Cortex of kidney (tissue), 1 donor: ENCODE measurements at regions not wholly inside any gene's neighbourhood (a gene's known extent, or its start where the extent isn't known, plus 50 kb on each side); places are given as distances from the start of the nearest gene placed in this dataset.
"Not testable (repeated sequence)": the region's sequence is repeated elsewhere in the genome, so short reads cannot be mapped to it uniquely, and the experiment has no call there.

Experiments used
- DNase-seq: peaks from one replicate; lab custom pipeline; 2025; lab: John Stamatoyannopoulos, UW

- DNase-seq: no peak
Measured at GRCh38 chr21:15434163-15434905, 295.4 kb upstream of the USP25 start.

DNA sequence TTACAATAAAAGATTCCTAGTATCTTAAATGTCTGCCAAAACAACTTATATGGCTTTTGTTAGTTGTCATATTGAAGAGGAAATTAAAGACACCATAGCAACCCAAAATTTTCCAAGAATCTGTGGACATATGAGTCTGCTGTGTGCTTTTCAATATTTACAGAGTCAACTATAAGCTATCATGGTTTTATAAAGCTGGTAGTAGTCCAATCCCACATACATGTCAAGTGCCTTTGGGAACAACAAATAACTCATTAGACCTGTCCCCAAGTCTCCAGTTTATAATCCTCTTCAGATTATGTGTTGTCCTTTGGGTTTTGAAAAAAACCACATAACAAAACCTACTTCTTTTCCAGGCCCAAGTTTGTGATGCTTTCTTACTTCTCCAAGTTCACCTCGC, 293.8 kb upstream of the USP25 start:
- no peak for DNase-seq

DNA sequence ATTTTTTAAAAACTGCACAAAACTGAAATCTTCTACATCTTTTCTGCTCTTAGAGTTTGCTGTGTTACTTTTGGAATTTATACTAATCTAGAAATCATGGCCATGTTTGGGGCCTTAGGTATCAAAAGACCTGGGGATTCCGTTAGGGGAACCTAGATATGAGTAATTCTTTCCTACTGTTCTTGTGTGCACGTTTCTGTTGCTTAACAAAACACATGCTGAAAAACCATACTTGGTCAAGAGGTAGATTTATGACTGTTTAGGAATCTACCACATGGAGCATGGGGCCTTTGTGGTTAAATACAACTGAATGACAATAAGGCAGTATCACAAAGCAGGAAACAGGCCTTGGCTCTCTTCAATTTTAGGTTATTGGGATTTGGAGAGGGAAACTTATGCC, 291.9 kb upstream of the USP25 start:
- DNase-seq: no peak

DNA sequence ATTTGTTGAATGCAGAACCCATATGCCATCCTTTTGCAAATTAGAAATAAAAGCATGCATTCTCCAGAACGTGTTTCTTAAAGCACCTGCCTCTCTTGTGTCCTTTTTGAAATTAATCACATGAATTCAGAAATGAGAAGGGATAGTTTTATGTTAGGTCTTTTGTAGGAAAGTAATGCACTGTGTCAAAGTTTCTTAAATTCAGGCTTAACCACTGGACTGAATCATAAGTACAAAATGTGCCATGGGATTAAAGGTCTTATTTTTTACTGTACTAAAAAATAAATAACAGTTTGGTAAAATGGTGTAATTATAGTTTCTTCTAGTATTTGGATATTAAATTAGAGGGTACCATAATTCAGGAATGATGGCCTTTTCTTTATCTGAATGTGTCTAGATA, 290.1 kb upstream of the USP25 start:
- DNase-seq: no peak

DNA sequence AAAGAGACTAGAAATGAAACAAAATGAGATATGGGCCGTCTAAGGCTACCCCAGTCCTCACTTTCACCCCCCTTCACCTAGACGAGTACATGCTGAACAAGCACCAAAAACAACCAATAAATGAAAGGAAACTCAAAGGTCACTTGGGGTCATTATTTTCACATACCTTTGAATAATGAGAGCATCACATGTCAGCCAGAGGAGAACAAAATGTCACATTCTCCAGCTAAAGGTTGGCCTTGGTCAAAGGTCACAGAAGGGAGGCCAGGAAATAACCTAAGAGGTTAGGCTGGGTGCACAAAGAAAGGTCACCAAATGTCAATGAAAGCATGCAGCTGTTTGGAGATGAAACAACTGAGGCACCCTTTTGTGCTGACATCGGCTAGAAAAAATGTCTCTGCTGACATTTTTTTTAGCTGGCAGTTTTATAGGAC, 288.7 kb upstream of the USP25 start:
- DNase-seq: no peak

DNA sequence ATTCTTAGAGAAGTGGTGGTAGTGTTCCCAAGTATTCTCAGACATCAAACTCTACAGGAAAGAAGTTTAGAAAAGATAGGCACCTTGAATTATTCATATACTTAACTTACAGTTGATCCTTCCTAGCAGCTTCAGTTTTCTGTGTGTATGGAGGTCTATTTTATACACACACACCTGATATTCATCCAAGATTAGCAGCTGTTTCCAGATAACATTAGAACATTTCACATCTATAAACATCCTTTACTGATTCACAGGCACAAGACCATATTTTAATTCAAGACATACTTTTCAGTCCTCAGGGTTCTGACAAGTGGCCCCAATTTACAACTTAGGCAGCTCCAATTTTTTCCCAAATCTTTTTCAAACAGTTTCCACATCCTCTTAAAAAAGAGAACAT, 287.8 kb upstream of the USP25 start:
- no peak for DNase-seq

- no peak for DNase-seq
Measured at GRCh38 chr21:15442743-15443469, 286.9 kb upstream of the USP25 start.

GRCh38 chr21:15443740-15444117, 286.1 kb upstream of the USP25 start:
- DNase-seq: no peak

DNA sequence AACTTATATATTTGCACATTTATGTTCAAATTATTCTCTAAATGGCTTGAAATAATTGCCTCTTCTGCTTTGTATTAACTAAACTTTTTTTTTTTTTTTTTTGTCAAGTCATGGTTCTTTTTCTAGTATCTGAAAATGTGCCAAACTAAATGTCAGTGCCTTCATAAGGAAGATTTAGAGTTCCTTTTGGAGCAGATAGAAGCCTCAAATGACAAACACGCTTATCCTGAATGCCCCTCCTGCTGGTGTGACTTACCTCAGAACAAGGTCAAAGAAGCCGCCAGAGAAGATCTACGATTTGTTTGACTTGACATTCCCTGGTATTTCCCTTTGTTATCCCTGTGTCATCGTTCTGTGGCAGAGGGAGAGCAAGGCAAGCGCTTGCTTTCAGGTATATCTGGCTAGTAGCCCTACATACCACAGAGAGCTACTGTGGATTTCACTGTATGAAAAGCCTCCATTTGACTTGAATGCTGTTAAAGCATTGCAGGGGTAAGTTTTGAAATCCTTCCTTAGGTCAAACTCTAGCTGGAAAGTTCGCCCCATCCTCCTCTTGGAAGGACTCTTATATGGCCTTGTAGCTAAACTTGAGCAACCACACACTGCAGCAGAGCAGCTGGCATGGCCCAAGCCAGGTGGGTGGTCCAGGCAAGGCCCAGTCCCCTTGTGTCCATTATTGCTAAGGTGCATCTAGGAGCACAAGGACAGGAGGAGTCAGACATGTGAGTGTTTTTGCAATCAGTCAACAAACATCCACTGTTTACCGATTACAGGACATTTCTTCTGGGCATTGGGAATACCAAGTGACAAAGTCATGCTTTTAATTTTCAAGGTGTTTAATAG, 285.4 kb upstream of the USP25 start:
- no peak for DNase-seq

DNA sequence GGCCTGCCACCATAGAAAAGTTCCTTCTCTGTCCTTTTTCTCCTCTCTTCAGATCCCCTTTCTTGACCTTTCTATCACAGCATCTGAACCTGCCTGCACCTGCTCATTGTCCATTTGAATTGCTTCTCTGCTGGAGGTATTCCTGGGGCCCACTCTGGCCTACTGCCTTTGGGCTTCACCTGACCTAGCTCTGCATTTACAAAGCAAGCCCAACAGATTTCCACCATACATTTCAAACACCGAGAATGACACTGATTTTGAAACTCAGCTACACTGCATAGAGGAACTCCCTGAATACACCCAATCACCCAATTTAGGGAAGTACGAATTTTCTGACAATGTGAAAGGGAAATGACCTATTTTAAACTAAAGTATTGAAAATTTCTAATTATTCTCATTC, 284.5 kb upstream of the USP25 start:
- DNase-seq: no peak

- DNase-seq: no peak
Measured at GRCh38 chr21:15446223-15446622, 283.6 kb upstream of the USP25 start.

GRCh38 chr21:15449556-15449955, 280.2 kb upstream of the USP25 start:
- no peak for DNase-seq

DNA sequence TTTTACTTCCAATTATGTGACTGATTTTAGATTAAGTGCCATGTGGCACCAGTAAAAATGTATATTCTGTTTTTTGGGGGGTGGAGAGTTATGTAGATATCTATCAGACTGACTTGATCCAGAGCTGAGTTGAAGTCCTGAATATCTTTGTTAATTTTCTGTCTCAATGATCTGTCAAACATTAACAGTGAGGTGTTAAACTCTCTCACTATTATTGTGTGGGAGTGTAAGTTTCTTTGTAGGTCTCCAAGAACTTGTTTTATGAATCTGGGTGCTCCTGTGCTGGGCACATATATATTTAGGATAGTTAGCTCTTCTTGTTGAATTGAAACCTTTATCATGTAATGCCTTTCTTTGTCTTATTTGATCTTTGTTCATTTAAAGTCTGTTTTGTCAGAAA, 276.5 kb upstream of the USP25 start:
- DNase-seq: no peak

DNA sequence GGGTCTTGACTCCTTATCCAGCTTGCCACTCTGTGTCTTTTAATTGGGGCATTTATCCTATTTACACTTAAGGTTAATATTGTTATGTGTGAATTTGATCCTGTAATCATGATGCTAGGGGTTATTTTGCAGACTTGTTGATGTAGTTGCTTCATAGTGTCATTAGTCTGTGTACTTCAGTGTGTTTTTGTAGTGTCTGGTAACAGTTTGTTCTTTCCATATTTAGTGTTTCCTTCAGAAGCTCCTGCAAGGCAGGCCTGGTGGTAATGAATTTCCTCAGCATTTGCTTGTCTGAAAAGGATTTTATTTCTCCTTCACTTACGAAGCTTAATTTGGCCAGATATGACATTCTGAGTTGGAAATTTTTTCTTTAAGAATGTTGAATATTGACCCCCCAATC, 276.0 kb upstream of the USP25 start:
- DNase-seq: not testable (repeated sequence)

- DNase-seq: not testable (repeated sequence)
Measured at GRCh38 chr21:15454931-15455330, 274.9 kb upstream of the USP25 start.

GRCh38 chr21:15455819-15456462, 273.8 kb upstream of the USP25 start:
- DNase-seq: peak; percentile 10

- no peak for DNase-seq
Measured at GRCh38 chr21:15457965-15458364, 271.8 kb upstream of the USP25 start.

DNA sequence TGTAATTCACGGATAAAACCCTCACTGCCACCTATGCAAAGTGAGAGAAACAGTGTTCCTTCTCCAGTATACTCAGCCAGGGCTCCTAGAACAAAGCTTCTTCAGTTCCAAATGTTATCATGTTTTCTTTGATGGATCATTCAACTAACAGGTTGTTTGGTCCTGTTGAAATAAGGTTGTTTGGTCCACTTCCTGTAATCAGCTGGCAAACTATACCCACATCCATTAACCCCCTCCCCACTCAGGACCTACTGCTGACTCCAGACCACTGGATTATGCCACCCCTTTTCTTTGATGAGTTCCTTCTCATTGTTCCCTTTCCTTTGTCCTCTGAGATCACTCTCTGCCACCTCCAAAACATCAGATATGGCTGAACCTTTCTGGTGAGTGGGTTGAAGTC, 267.7 kb upstream of the USP25 start:
- no peak for DNase-seq

GRCh38 chr21:15466329-15466728, 263.5 kb upstream of the USP25 start:
- DNase-seq: no peak

- no peak for DNase-seq
Measured at GRCh38 chr21:15468368-15468767, 261.4 kb upstream of the USP25 start.

GRCh38 chr21:15472108-15473040, 257.4 kb upstream of the USP25 start:
- no peak for DNase-seq
